Panc1 (cell line): ENCODE measurements at regions not wholly inside any gene's neighbourhood (a gene's known extent, or its start where the extent isn't known, plus 50 kb on each side); places are given as distances from the start of the nearest gene placed in this dataset.

Experiments
- ATAC-seq: fragments of 200-7000 bp; cut with Tn5 transposase; 2 replicates; pipeline ENCODE4 v1.9.1; 2020; ENCODE audit warnings: mild to moderate bottlenecking, moderate library complexity
- BruUV-seq: library from RNA; stranded (reverse); fragments of 400-500 nt; replicated peaks from 2 replicates; lab custom pipeline; 2021; lab: Mats Ljungman, UMichigan
- CTCF ChIA-PET: fragments of 300-600 bp; sonication (Branson Sonifier 250); formaldehyde crosslinking; loops from one replicate; lab custom pipeline; 2022; ENCODE audit warnings: antibody characterized with exemption; lab: Charles Lee
- POLR2A ChIA-PET: fragments of 300-600 bp; sonication (Branson Sonifier 250); formaldehyde crosslinking; loops from one replicate; lab custom pipeline; 2022; ENCODE audit warnings: antibody characterized with exemption; lab: Charles Lee
- DNase-seq: peaks from one replicate; pipeline ENCODE4 v3.0.0-alpha.2; 2010; ENCODE audit warnings: low read depth, low spot score
- H3K27ac ChIP-seq: 2 replicates; pipeline ENCODE4 v1.5.1; 2011; ENCODE audit warnings: mild to moderate bottlenecking, low read length, inconsistent platforms
- H3K27me3 ChIP-seq: fragments of 200-500 bp; sonication (Bioruptor generic); 2 replicates; pipeline ENCODE4 v1.6.0; 2014; ENCODE audit warnings: low read length, inconsistent platforms; ENCODE audit not compliant: control insufficient read depth, insufficient read depth
- H3K36me3 ChIP-seq: fragments of 200-500 bp; sonication (Bioruptor generic); 2 replicates; pipeline ENCODE4 v1.5.1; 2014; ENCODE audit warnings: inconsistent platforms, mild to moderate bottlenecking, low read length, moderate library complexity; ENCODE audit not compliant: control insufficient read depth, insufficient read depth
- H3K4me1 ChIP-seq: 2 replicates; pipeline ENCODE4 v1.5.1; 2011; ENCODE audit warnings: inconsistent platforms, mild to moderate bottlenecking, low read length, moderate library complexity; ENCODE audit not compliant: control insufficient read depth, insufficient read depth
- H3K4me3 ChIP-seq, 2 experiments: 2 replicates each; pipeline ENCODE4 v1.5.1; 2011 to 2012; ENCODE audit warnings: low read depth in 2 of 2, low read length in 2 of 2, mild to moderate bottlenecking in 2 of 2, inconsistent platforms in 1 of 2, moderate library complexity in 1 of 2
- H3K9me3 ChIP-seq: fragments of 200-500 bp; sonication (Bioruptor generic); 2 replicates; pipeline ENCODE4 v1.5.1; 2014; ENCODE audit warnings: low read depth, mild to moderate bottlenecking, inconsistent platforms, low read length, moderate library complexity; ENCODE audit not compliant: control insufficient read depth, insufficient read depth
- CTCF ChIP-seq: fragments of 450-650 bp; IDR thresholded peaks from 2 replicates; pipeline ENCODE4 v1.5.1; 2017; ENCODE audit warnings: mild to moderate bottlenecking
- POLR2AphosphoS5 ChIP-seq: IDR thresholded peaks from 2 replicates; pipeline ENCODE4 v1.6.1; 2012; ENCODE audit warnings: mild to moderate bottlenecking, low read depth, low read length, moderate library complexity
- REST ChIP-seq, 2 experiments: IDR thresholded peaks; 2 replicates each; pipeline ENCODE4 v1.6.1; 2011 to 2012; ENCODE audit warnings: low read depth in 2 of 2, control low read depth in 1 of 2, low read length in 1 of 2, mild to moderate bottlenecking in 1 of 2, moderate library complexity in 1 of 2; ENCODE audit not compliant: insufficient read depth in 1 of 2
- SIN3A ChIP-seq: IDR thresholded peaks from 2 replicates; pipeline ENCODE4 v1.6.1; 2012; ENCODE audit warnings: low read depth, mild to moderate bottlenecking, low read length, moderate library complexity, borderline replicate concordance; ENCODE audit not compliant: insufficient read depth
- TCF7L2 ChIP-seq: IDR thresholded peaks from 2 replicates; pipeline ENCODE4 v1.6.1; 2011; ENCODE audit warnings: mild to moderate bottlenecking, low read depth, low read length, inconsistent platforms
- in situ Hi-C: cut with HindIII; loops from 2 replicates; pipeline ENCODE4 v1.10.0; 2016; ENCODE audit warnings: low sequenced_read_pairs, low pct_unique_long_range_greater_than_20kb
- intact Hi-C: fragments of 100-400 bp; cut with micrococcal nuclease; formaldehyde crosslinking; loops from one replicate; pipeline ENCODE4 v1.10.0; 2022; ENCODE audit not compliant: unreplicated experiment

- no peak overlapping the region for H3K27ac ChIP-seq
- intact Hi-C loops = no loop called here
- no TSS peak for BruUV-seq
- H3K9me3 ChIP-seq = no peaks in the 10 kb centered on the region
- TF ChIP-seq REST (IDR thresholded peaks at IDR 0.05; ENCODE audit: insufficient read depth in 1 of 2, low read depth in 2 of 2, low read length in 1 of 2) (no peak), CTCF (no peak), SIN3A (no peak), TCF7L2 (no peak), POLR2AphosphoS5 (no peak)
- in situ Hi-C loops = no loop called here
- CTCF ChIA-PET = no interaction called here
- DNase-seq (no peak), ATAC-seq (no peak)
- POLR2A ChIA-PET = no interaction called here
- H3K36me3 ChIP-seq = no peaks in the 10 kb centered on the region
- no peaks in the 10 kb centered on the region for H3K4me1 ChIP-seq
- H3K4me3 ChIP-seq = no peak overlapping the region
- H3K27me3 ChIP-seq = no peaks in the 10 kb centered on the region
Observed at GRCh38 chr4:161101881-161102280, 1061.9 kb downstream of the FSTL5 start.

- in situ Hi-C loops = no loop called here
- POLR2A ChIA-PET = no interaction called here
Observed at GRCh38 chr4:161097821-161098220, 1066.0 kb downstream of the FSTL5 start.

More at GRCh38 chr4:161097821-161098220, 1066.0 kb downstream of the FSTL5 start:
- Histone ChIP-seq H3K27me3 (no peaks in the 10 kb centered on the region), H3K4me3 (no peak overlapping the region), H3K4me1 (no peaks in the 10 kb centered on the region), H3K27ac (no peak overlapping the region), H3K36me3 (no peaks in the 10 kb centered on the region), H3K9me3 (no peaks in the 10 kb centered on the region)
- ATAC-seq (no peak), DNase-seq (no peak)
- CTCF ChIA-PET = no interaction called here
- BruUV-seq = no TSS peak
- intact Hi-C loops = no loop called here
- TF ChIP-seq TCF7L2 (no peak), REST (IDR thresholded peaks at IDR 0.05; ENCODE audit: insufficient read depth in 1 of 2, low read depth in 2 of 2, low read length in 1 of 2) (no peak), CTCF (no peak), SIN3A (no peak), POLR2AphosphoS5 (no peak)
